Lower leg skin (tissue), 4 donors: ENCODE measurements at regions not wholly inside any gene's neighbourhood (a gene's known extent, or its start where the extent isn't known, plus 50 kb on each side); places are given as distances from the start of the nearest gene placed in this dataset.
"Not testable (repeated sequence)": the region's sequence is repeated elsewhere in the genome, so short reads cannot be mapped to it uniquely, and the experiment has no call there.

Experiments
- DNase-seq, 2 donors: peaks; one replicate each; pipeline ENCODE4 v3.0.0-alpha.2; 2019; ENCODE audit warnings: low spot score in 2 of 2
- H3K4me3 ChIP-seq: fragments of 200-600 bp; sonication (generic); 2 replicates; pipeline ENCODE4 v1.5.1; 2017; ENCODE audit warnings: mild to moderate bottlenecking, low read depth; ENCODE audit not compliant: poor library complexity, severe bottlenecking
- CTCF ChIP-seq, 3 donors: fragments of 450-650 bp; IDR thresholded peaks; one replicate each; pipeline ENCODE4 v1.5.1; 2016; ENCODE audit warnings: antibody characterized with exemption in 3 of 3, mild to moderate bottlenecking in 3 of 3, moderate library complexity in 2 of 3
- POLR2A ChIP-seq, 2 donors: fragments of 450-650 bp; IDR thresholded peaks; one replicate each; pipeline ENCODE4 v1.6.1; 2016 to 2017; ENCODE audit warnings: antibody characterized with exemption in 2 of 2, mild to moderate bottlenecking in 1 of 2, moderate library complexity in 1 of 2
- WGBS, 2 donors: methylation state at CpG; one replicate each; pipeline ENCODE4 v1.1.5; 2018; 5-methylcytosine and 5-hydroxymethylcytosine counted together
- intact Hi-C: fragments of 100-400 bp; cut with DNase I; formaldehyde crosslinking; loops from one replicate; pipeline ENCODE4 v1.15.0; 2023; ENCODE audit warnings: low total_unique reads

DNA sequence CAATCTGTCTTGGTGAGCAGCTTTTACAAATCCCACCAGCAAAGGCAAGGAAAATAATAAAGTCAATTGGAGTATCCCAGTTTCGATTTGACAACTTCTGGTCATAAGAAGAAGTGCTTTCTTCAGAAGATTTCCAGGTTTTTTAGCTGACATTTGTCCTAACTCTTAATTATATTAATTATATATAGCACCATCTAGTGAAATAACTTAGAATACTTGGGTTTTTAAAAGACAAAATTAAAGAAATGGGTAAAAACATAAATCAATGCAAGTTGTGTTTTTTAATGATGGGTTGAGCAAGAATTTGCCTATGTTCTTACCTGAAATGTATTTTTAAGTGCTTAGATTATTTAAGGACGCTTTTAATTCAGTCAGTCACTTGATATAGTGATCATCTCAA, 421.8 kb downstream of the ACTL7B start:
- no peak for TF ChIP-seq POLR2A (IDR thresholded peaks at IDR 0.05)
- TF ChIP-seq CTCF (IDR thresholded peaks at IDR 0.05) = no peak
- no peak for DNase-seq
- no peak overlapping the region for H3K4me3 ChIP-seq
- intact Hi-C loops = no loop called here
- 69 to 76% methylated on average over 2 of the region's 2 CpGs for WGBS, 2 donors

DNA sequence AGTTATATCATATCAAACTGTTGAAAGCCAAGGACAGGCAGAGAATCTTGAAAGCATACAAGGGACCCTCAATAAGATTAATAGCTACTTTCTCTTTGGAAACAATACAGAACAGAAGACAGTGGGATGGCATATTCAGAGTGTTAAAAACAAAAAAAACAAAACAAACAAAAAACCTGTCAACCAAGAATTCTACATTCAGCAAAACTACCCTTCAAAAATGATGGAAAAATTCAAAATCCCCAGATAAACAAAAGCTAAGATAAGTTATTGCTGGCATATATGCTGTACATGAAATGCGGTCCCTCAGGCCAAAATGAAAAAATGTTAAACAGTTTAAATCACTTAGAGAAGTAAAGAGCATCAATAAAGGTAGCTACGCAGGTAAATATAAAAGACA, 425.1 kb downstream of the ACTL7B start:
- WGBS, 2 donors = 98 to 100% methylated on average over 2 of the region's 2 CpGs
- H3K4me3 ChIP-seq = no peak overlapping the region
- intact Hi-C loops = no loop called here
- DNase-seq = no peak
- TF ChIP-seq CTCF (IDR thresholded peaks at IDR 0.05) = no peak
- no peak for TF ChIP-seq POLR2A (IDR thresholded peaks at IDR 0.05)

- TF ChIP-seq POLR2A (IDR thresholded peaks at IDR 0.05) = no peak
- no peak for TF ChIP-seq CTCF (IDR thresholded peaks at IDR 0.05)
- intact Hi-C loops = loop anchor here (10.0 kb wide), 1 partner anchor 137 kb away; no protein-coding TSS in a partner anchor
- 61 to 87% methylated on average over 3 of the region's 3 CpGs for WGBS, 2 donors
- DNase-seq = no peak
- H3K4me3 ChIP-seq = no peak overlapping the region
These were observed 428.0 kb downstream of the ACTL7B start for GRCh38 chr9:108427751-108428150.

- not testable (repeated sequence) for DNase-seq, H3K4me3 ChIP-seq
- 62 to 66% methylated on average over 3 of the region's 3 CpGs for WGBS, 2 donors
- intact Hi-C loops = loop anchor here (10.0 kb wide), 1 partner anchor 138 kb away; no protein-coding TSS in a partner anchor
These were observed 429.3 kb downstream of the ACTL7B start for GRCh38 chr9:108426421-108426940.

DNA sequence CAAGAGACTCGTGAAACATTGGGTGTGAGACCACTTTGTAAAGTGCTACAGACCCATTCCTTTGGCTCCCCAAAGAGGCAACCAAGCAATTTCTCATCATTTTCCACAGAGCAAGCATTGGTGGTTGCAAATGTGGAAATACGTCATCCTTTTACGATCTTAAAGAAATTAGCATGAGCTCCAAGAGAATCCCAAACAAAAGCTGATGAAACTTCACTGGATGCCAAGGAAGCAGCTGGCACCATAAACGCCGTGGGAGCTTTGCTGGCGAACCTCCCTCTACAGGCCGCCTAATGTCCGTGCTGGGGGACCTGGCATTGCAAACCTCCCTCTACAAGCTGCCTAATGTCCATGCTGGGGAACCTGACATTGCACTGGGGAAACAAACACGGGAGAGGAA, 432.4 kb downstream of the ACTL7B start:
- WGBS, 2 donors = 50 to 58% methylated on average over 9 of the region's 9 CpGs
- TF ChIP-seq POLR2A (IDR thresholded peaks at IDR 0.05) (no peak), CTCF (IDR thresholded peaks at IDR 0.05) (no peak)
- no peak for DNase-seq
- intact Hi-C loops = loop anchor here (10.0 kb wide), 1 partner anchor 141 kb away; no protein-coding TSS in a partner anchor
- no peak overlapping the region for H3K4me3 ChIP-seq

- no peak for DNase-seq
These were observed 436.4 kb downstream of the ACTL7B start for GRCh38 chr9:108419379-108419778.

More at GRCh38 chr9:108419379-108419778, 436.4 kb downstream of the ACTL7B start:
- no peak overlapping the region for H3K4me3 ChIP-seq
- TF ChIP-seq CTCF (IDR thresholded peaks at IDR 0.05) (no peak), POLR2A (IDR thresholded peaks at IDR 0.05) (no peak)
- intact Hi-C loops = no loop called here
